A673 (cell line): ENCODE measurements at regions not wholly inside any gene's neighbourhood (a gene's known extent, or its start where the extent isn't known, plus 50 kb on each side); places are given as distances from the start of the nearest gene placed in this dataset.

ENCODE experiments used
- BruUV-seq: library from RNA; stranded (reverse); fragments of 400-500 nt; replicated peaks from 2 replicates; lab custom pipeline; 2021; lab: Mats Ljungman, UMichigan
- CTCF ChIA-PET: fragments of 300-600 bp; sonication (Branson Sonifier 250); formaldehyde crosslinking; loops from one replicate; lab custom pipeline; 2022; ENCODE audit warnings: antibody characterized with exemption; lab: Charles Lee
- POLR2A ChIA-PET: fragments of 300-600 bp; sonication (Branson Sonifier 250); formaldehyde crosslinking; loops from one replicate; lab custom pipeline; 2022; ENCODE audit warnings: antibody characterized with exemption; ENCODE audit not compliant: low non-redundant PET; lab: Charles Lee
- DNase-seq: peaks from one replicate; pipeline ENCODE4 v3.0.0-alpha.2; 2015; ENCODE audit warnings: low spot score
- H3K27ac ChIP-seq: fragments of 200-600 bp; sonication (generic); 2 replicates; pipeline ENCODE4 v1.5.1; 2016; ENCODE audit warnings: mixed run types, low read depth, mild to moderate bottlenecking, mixed read lengths, antibody characterized with exemption, low read length; ENCODE audit not compliant: poor library complexity, severe bottlenecking
- H3K27me3 ChIP-seq: fragments of 200-600 bp; sonication (generic); replicated peaks from 2 replicates; pipeline ENCODE4 v1.6.1; 2017; ENCODE audit warnings: mixed run types, low read depth, mild to moderate bottlenecking, mixed read lengths, antibody characterized with exemption, low read length; ENCODE audit not compliant: insufficient read depth, poor library complexity
- H3K36me3 ChIP-seq: fragments of 200-600 bp; sonication (generic); 2 replicates; pipeline ENCODE4 v1.6.1; 2016; ENCODE audit warnings: mixed run types, mild to moderate bottlenecking, mixed read lengths, antibody characterized with exemption, low read length; ENCODE audit not compliant: insufficient read depth, poor library complexity, severe bottlenecking
- H3K4me1 ChIP-seq: fragments of 200-600 bp; sonication (generic); 2 replicates; pipeline ENCODE4 v1.6.1; 2017; ENCODE audit warnings: mixed run types, mild to moderate bottlenecking, mixed read lengths, antibody characterized with exemption, low read length; ENCODE audit not compliant: insufficient read depth, poor library complexity, severe bottlenecking
- H3K4me3 ChIP-seq: fragments of 200-600 bp; sonication (generic); 2 replicates; pipeline ENCODE4 v1.5.1; 2016; ENCODE audit warnings: low read depth, mixed run types, mild to moderate bottlenecking, mixed read lengths, low read length; ENCODE audit not compliant: poor library complexity, severe bottlenecking
- H3K9me3 ChIP-seq: fragments of 200-600 bp; sonication (generic); 2 replicates; pipeline ENCODE4 v1.6.1; 2016; ENCODE audit warnings: mixed run types, low read depth, mild to moderate bottlenecking, mixed read lengths, antibody characterized with exemption, low read length; ENCODE audit not compliant: poor library complexity, severe bottlenecking
- CTCF ChIP-seq: fragments of 300-800, 200-600 bp; sonication (generic); conservative IDR thresholded peaks from 2 replicates; pipeline ENCODE4 v1.5.1; 2017; ENCODE audit warnings: low read depth, mild to moderate bottlenecking, antibody characterized with exemption, low read length, moderate library complexity, mixed read lengths
- EZH2 ChIP-seq: fragments of 200-600 bp; sonication (generic); IDR thresholded peaks from 2 replicates; pipeline ENCODE4 v1.6.1; 2017; ENCODE audit warnings: borderline replicate concordance, low read depth, mild to moderate bottlenecking, mixed read lengths, antibody characterized with exemption, low read length; ENCODE audit not compliant: poor library complexity, severe bottlenecking
- intact Hi-C: fragments of 100-400 bp; cut with micrococcal nuclease; formaldehyde crosslinking; loops from one replicate; pipeline ENCODE4 v1.10.0; 2022; ENCODE audit not compliant: unreplicated experiment

- Histone ChIP-seq H3K36me3 (no peaks in the 10 kb centered on the region), H3K9me3 (no peaks in the 10 kb centered on the region), H3K4me1 (no peaks in the 10 kb centered on the region), H3K4me3 (no peak overlapping the region), H3K27ac (no peak overlapping the region), H3K27me3 (no peaks in the 10 kb centered on the region)
- intact Hi-C loops: no loop called here
- DNase-seq: no peak
- BruUV-seq: no TSS peak
- TF ChIP-seq EZH2: no peak
- TF ChIP-seq CTCF: no peak
- POLR2A ChIA-PET: no interaction called here
- CTCF ChIA-PET: no interaction called here
These were observed 546.0 kb downstream of the ZNF804A start for GRCh38 chr2:185144159-185144919.

GRCh38 chr2:185145316-185146121, 547.2 kb downstream of the ZNF804A start:
- TF ChIP-seq EZH2 (no peak), CTCF (no peak)
- H3K27me3 ChIP-seq: no peaks in the 10 kb centered on the region
- ChIA-PET CTCF (no interaction called here), POLR2A (no interaction called here)
- no TSS peak for BruUV-seq
- no peaks in the 10 kb centered on the region for H3K9me3 ChIP-seq
- H3K27ac ChIP-seq: no peak overlapping the region
- no peak for DNase-seq
- no peaks in the 10 kb centered on the region for H3K36me3 ChIP-seq
- no peak overlapping the region for H3K4me3 ChIP-seq
- no peaks in the 10 kb centered on the region for H3K4me1 ChIP-seq
- intact Hi-C loops: no loop called here

GRCh38 chr2:185147361-185147760, 549.0 kb downstream of the ZNF804A start:
- BruUV-seq: no TSS peak
- Histone ChIP-seq H3K27me3 (no peaks in the 10 kb centered on the region), H3K36me3 (no peaks in the 10 kb centered on the region), H3K9me3 (no peaks in the 10 kb centered on the region), H3K4me3 (no peak overlapping the region), H3K27ac (no peak overlapping the region), H3K4me1 (no peaks in the 10 kb centered on the region)
- DNase-seq: no peak
- intact Hi-C loops: no loop called here
- POLR2A ChIA-PET: no interaction called here
- CTCF ChIA-PET: no interaction called here
- TF ChIP-seq EZH2: no peak
- TF ChIP-seq CTCF: no peak
